Medulla oblongata (tissue), 1 donor: ENCODE measurements at regions not wholly inside any gene's neighbourhood (a gene's known extent, or its start where the extent isn't known, plus 50 kb on each side); places are given as distances from the start of the nearest gene placed in this dataset.
A peak's percentile ranks its signal among the peaks of the same experiment; 100 is the strongest.

Source experiments
- DNase-seq: peaks from one replicate; pipeline ENCODE4 v3.0.0-alpha.2; 2015; ENCODE audit errors: extremely low spot score

- no peak for DNase-seq
These were observed 114.5 kb downstream of the RXFP2 start for GRCh38 chr13:31853643-31854326.

- DNase-seq = peak; percentile 21
These were observed 120.2 kb downstream of the RXFP2 start for GRCh38 chr13:31859571-31859970.

- peak; percentile 64 for DNase-seq
These were observed 120.7 kb downstream of the RXFP2 start for GRCh38 chr13:31860002-31860401.

- DNase-seq = no peak
These were observed 123.5 kb downstream of the RXFP2 start for GRCh38 chr13:31862828-31863227.

GRCh38 chr13:31864307-31864706, 125.0 kb downstream of the RXFP2 start:
- no peak for DNase-seq

- DNase-seq = no peak
These were observed 126.8 kb downstream of the RXFP2 start for GRCh38 chr13:31866099-31866498.

- DNase-seq = no peak
These were observed 128.4 kb downstream of the RXFP2 start for GRCh38 chr13:31867709-31868108.

- DNase-seq = no peak
These were observed 130.3 kb downstream of the RXFP2 start for GRCh38 chr13:31869582-31869981.

- no peak for DNase-seq
These were observed 131.2 kb downstream of the RXFP2 start for GRCh38 chr13:31870511-31870910.

GRCh38 chr13:31873145-31873544, 133.8 kb downstream of the RXFP2 start:
- no peak for DNase-seq

- DNase-seq = no peak
These were observed 135.8 kb downstream of the RXFP2 start for GRCh38 chr13:31875134-31875533.

GRCh38 chr13:31878052-31878451, 138.7 kb downstream of the RXFP2 start:
- DNase-seq = no peak

- no peak for DNase-seq
These were observed 139.2 kb downstream of the RXFP2 start for GRCh38 chr13:31878495-31878894.

GRCh38 chr13:31878955-31879354, 139.6 kb downstream of the RXFP2 start:
- DNase-seq = no peak

GRCh38 chr13:31880851-31881494, 141.6 kb downstream of the RXFP2 start:
- DNase-seq = no peak

GRCh38 chr13:31881495-31881882, 142.2 kb downstream of the RXFP2 start:
- no peak for DNase-seq

- DNase-seq = no peak
These were observed 143.5 kb downstream of the RXFP2 start for GRCh38 chr13:31882794-31883193.

- no peak for DNase-seq
These were observed 145.2 kb downstream of the RXFP2 start for GRCh38 chr13:31884556-31884955.

- DNase-seq = no peak
These were observed 145.6 kb upstream of the FRY start for GRCh38 chr13:31885994-31886393.

- DNase-seq = no peak
These were observed 144.3 kb upstream of the FRY start for GRCh38 chr13:31887286-31887685.

- DNase-seq = no peak
These were observed 140.6 kb upstream of the FRY start for GRCh38 chr13:31890946-31891345.

GRCh38 chr13:31891472-31891871, 140.1 kb upstream of the FRY start:
- no peak for DNase-seq

GRCh38 chr13:31894931-31895330, 136.6 kb upstream of the FRY start:
- DNase-seq = no peak

- no peak for DNase-seq
These were observed 135.9 kb upstream of the FRY start for GRCh38 chr13:31895691-31896090.
